GM19395 (cell line): ENCODE measurements at regions not wholly inside any gene's neighbourhood (a gene's known extent, or its start where the extent isn't known, plus 50 kb on each side); places are given as distances from the start of the nearest gene placed in this dataset.

ENCODE experiments used
- ATAC-seq: cut with Tn5 transposase; IDR thresholded peaks from one replicate; pipeline ENCODE4 v1.9.1; 2021; ENCODE audit warnings: mild to moderate bottlenecking, moderate library complexity; ENCODE audit not compliant: unreplicated experiment

- no peak for ATAC-seq
These were observed 1224.1 kb upstream of the CADM2 start for GRCh38 chr3:83734656-83735055.

GRCh38 chr3:83738202-83738601, 1220.6 kb upstream of the CADM2 start:
- no peak for ATAC-seq

GRCh38 chr3:83740504-83740903, 1218.3 kb upstream of the CADM2 start:
- no peak for ATAC-seq

GRCh38 chr3:83765956-83766355, 1192.8 kb upstream of the CADM2 start:
- no peak for ATAC-seq

- no peak for ATAC-seq
These were observed 1188.8 kb upstream of the CADM2 start for GRCh38 chr3:83769791-83770663.

GRCh38 chr3:83770664-83771402, 1188.0 kb upstream of the CADM2 start:
- ATAC-seq: no peak

GRCh38 chr3:83802801-83803200, 1156.0 kb upstream of the CADM2 start:
- ATAC-seq: no peak

- ATAC-seq: no peak
These were observed 1151.3 kb upstream of the CADM2 start for GRCh38 chr3:83807511-83807910.

GRCh38 chr3:83813176-83813575, 1145.6 kb upstream of the CADM2 start:
- ATAC-seq: no peak

GRCh38 chr3:83816653-83817052, 1142.1 kb upstream of the CADM2 start:
- ATAC-seq: no peak

- no peak for ATAC-seq
These were observed 1137.3 kb upstream of the CADM2 start for GRCh38 chr3:83821506-83821905.

- ATAC-seq: no peak
These were observed 1135.7 kb upstream of the CADM2 start for GRCh38 chr3:83823095-83823494.

GRCh38 chr3:83835040-83835439, 1123.7 kb upstream of the CADM2 start:
- no peak for ATAC-seq

GRCh38 chr3:83842511-83842910, 1116.3 kb upstream of the CADM2 start:
- no peak for ATAC-seq

GRCh38 chr3:83843716-83844115, 1115.1 kb upstream of the CADM2 start:
- no peak for ATAC-seq

- no peak for ATAC-seq
These were observed 1109.6 kb upstream of the CADM2 start for GRCh38 chr3:83849106-83849730.

- ATAC-seq: no peak
These were observed 1095.4 kb upstream of the CADM2 start for GRCh38 chr3:83863380-83863779.

GRCh38 chr3:83868909-83869567, 1089.8 kb upstream of the CADM2 start:
- ATAC-seq: no peak

GRCh38 chr3:83873550-83873949, 1085.2 kb upstream of the CADM2 start:
- no peak for ATAC-seq

GRCh38 chr3:83877910-83878309, 1080.9 kb upstream of the CADM2 start:
- no peak for ATAC-seq

- ATAC-seq: no peak
These were observed 1076.1 kb upstream of the CADM2 start for GRCh38 chr3:83882701-83883100.
